Panc1 (cell line): ENCODE measurements at regions not wholly inside any gene's neighbourhood (a gene's known extent, or its start where the extent isn't known, plus 50 kb on each side); places are given as distances from the start of the nearest gene placed in this dataset.

Experiments
- CTCF ChIP-seq: fragments of 450-650 bp; IDR thresholded peaks from 2 replicates; pipeline ENCODE4 v1.5.1; 2017; ENCODE audit warnings: mild to moderate bottlenecking
- POLR2AphosphoS5 ChIP-seq: IDR thresholded peaks from 2 replicates; pipeline ENCODE4 v1.6.1; 2012; ENCODE audit warnings: mild to moderate bottlenecking, low read depth, low read length, moderate library complexity
- REST ChIP-seq, 2 experiments: IDR thresholded peaks; 2 replicates each; pipeline ENCODE4 v1.6.1; 2011 to 2012; ENCODE audit warnings: low read depth in 2 of 2, control low read depth in 1 of 2, low read length in 1 of 2, mild to moderate bottlenecking in 1 of 2, moderate library complexity in 1 of 2; ENCODE audit not compliant: insufficient read depth in 1 of 2
- SIN3A ChIP-seq: IDR thresholded peaks from 2 replicates; pipeline ENCODE4 v1.6.1; 2012; ENCODE audit warnings: low read depth, mild to moderate bottlenecking, low read length, moderate library complexity, borderline replicate concordance; ENCODE audit not compliant: insufficient read depth
- TCF7L2 ChIP-seq: IDR thresholded peaks from 2 replicates; pipeline ENCODE4 v1.6.1; 2011; ENCODE audit warnings: mild to moderate bottlenecking, low read depth, low read length, inconsistent platforms

GRCh38 chr2:195486520-195486919 lies 170.5 kb upstream of the SLC39A10 start:
- TF ChIP-seq CTCF (no peak), TCF7L2 (no peak), POLR2AphosphoS5 (no peak), REST (IDR thresholded peaks at IDR 0.05; ENCODE audit: insufficient read depth in 1 of 2, low read depth in 2 of 2, low read length in 1 of 2) (no peak), SIN3A (no peak)
